ENCODE measurements at regions not wholly inside any gene's neighbourhood (a gene's known extent, or its start where the extent isn't known, plus 50 kb on each side); places are given as distances from the start of the nearest gene placed in this dataset.

DNA sequence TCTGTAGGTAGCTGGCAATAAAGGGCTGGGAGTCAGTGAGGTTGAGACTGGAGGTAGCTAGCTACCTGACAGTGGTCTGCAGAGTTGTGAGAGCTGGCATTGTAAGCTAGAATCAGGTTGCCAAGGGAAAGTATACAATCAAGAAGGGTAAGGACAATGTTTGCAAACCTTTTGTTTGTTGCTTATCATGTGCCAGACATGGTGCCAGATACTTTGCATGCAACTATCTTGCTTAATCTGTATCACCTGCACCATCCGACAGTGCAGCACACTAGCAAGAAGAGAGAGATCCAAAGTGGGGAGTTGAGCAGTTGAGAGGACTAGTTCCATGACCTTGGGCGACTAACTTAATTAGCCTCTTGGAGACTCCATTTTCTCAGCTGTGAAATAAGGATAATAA is 236.4 kb downstream of the PDCD6IP start:
- H3K4me3 ChIP-seq (ENCODE audit: low read depth, poor library complexity, severe bottlenecking): no peak overlapping the region
- intact Hi-C loops (cut with DNase I; ENCODE audit: low total_unique reads): no loop called here
- 89 to 90% methylated on average over 2 of the region's 2 CpGs for WGBS, 2 donors
- DNase-seq (ENCODE audit: low spot score in 2 of 2): no peak
- TF ChIP-seq, protein P1, sequence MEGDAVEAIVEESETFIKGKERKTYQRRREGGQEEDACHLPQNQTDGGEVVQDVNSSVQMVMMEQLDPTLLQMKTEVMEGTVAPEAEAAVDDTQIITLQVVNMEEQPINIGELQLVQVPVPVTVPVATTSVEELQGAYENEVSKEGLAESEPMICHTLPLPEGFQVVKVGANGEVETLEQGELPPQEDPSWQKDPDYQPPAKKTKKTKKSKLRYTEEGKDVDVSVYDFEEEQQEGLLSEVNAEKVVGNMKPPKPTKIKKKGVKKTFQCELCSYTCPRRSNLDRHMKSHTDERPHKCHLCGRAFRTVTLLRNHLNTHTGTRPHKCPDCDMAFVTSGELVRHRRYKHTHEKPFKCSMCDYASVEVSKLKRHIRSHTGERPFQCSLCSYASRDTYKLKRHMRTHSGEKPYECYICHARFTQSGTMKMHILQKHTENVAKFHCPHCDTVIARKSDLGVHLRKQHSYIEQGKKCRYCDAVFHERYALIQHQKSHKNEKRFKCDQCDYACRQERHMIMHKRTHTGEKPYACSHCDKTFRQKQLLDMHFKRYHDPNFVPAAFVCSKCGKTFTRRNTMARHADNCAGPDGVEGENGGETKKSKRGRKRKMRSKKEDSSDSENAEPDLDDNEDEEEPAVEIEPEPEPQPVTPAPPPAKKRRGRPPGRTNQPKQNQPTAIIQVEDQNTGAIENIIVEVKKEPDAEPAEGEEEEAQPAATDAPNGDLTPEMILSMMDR (IDR thresholded peaks at IDR 0.05): no peak
- no peak for TF ChIP-seq POLR2A (IDR thresholded peaks at IDR 0.05)

DNA sequence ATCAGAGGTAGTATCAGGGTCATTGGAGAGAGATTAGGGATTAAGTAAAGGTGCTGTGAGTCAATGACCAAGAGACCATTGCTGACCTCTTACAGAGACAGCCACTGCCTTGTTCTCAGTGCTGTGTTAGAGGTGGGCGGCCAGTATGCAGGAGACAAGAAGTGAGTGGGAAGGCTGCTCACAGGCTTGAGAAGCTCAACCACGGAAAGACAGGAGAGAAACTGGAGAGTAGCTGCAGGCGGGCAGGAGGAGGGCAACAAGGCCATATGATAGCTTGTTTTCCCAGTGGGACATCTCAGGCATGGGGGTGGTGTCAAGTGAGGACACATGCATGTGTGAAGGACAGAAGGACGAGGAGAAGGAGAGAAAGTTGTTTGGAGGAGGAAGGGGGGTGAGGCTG is 237.3 kb downstream of the PDCD6IP start:
- 68 to 76% methylated on average over 4 of the region's 4 CpGs for whole genome bisulfite sequencing, 2 donors
- intact Hi-C loops (cut with DNase I; ENCODE audit: low total_unique reads): no loop called here
- no peak overlapping the region for H3K4me3 ChIP-seq (ENCODE audit: low read depth, poor library complexity, severe bottlenecking)
- TF ChIP-seq, protein P1 (IDR thresholded peaks at IDR 0.05): no peak
- no peak for TF ChIP-seq POLR2A (IDR thresholded peaks at IDR 0.05)
- DNase-seq (ENCODE audit: low spot score in 2 of 2): no peak

DNA sequence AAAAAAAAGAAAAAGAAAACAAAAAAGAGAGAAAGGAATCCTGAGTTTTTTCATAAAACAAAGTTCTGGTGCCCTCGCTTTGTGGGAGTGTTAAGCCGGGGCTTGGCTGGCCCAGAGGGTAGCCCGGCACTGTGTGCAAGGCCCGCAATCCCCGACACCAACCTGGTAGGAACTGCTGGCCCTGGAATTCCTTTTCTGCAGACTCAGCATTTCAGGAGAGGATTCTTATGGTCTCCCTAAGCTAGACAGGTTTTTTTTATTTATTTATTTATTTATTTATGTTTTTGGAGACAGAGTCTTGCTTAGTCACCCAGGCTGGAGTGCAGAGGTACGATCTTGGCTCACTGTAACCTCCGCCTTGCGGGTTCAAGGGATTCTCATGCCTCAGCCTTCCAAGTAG is 238.8 kb downstream of the PDCD6IP start:
- intact Hi-C loops (cut with DNase I; ENCODE audit: low total_unique reads): no loop called here
- WGBS, 2 donors: 85 to 93% methylated on average over 8 of the region's 8 CpGs
- H3K4me3 ChIP-seq (ENCODE audit: low read depth, poor library complexity, severe bottlenecking): no peak overlapping the region
- no peak for TF ChIP-seq POLR2A (IDR thresholded peaks at IDR 0.05)
- TF ChIP-seq, protein P1 (IDR thresholded peaks at IDR 0.05): no peak
- no peak for DNase-seq (ENCODE audit: low spot score in 2 of 2)

DNA sequence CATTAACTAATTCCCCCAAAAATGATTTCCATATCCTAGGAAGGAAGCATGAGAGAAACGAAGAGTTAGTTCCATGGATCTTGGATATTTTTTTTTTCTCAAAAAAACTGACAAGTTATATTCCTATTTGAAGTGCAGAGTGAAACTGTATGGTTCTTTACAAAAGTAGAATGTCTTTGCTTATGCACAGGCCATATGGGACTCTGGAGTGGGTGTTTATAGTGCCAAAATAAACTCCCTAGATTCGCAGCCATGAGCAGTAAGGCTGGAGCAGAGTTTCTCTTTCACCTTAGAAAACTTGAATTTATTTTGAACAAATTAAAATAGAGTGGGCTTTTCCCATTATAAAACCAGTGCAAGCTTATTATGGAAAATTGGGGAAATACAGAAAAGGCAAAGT is 239.7 kb downstream of the PDCD6IP start:
- WGBS, 2 donors: 71 to 75% methylated on average over 2 of the region's 2 CpGs
- H3K4me3 ChIP-seq (ENCODE audit: low read depth, poor library complexity, severe bottlenecking): no peak overlapping the region
- no peak for TF ChIP-seq POLR2A (IDR thresholded peaks at IDR 0.05)
- TF ChIP-seq, protein P1 (IDR thresholded peaks at IDR 0.05): no peak
- intact Hi-C loops (cut with DNase I; ENCODE audit: low total_unique reads): no loop called here
- DNase-seq (ENCODE audit: low spot score in 2 of 2): no peak

DNA sequence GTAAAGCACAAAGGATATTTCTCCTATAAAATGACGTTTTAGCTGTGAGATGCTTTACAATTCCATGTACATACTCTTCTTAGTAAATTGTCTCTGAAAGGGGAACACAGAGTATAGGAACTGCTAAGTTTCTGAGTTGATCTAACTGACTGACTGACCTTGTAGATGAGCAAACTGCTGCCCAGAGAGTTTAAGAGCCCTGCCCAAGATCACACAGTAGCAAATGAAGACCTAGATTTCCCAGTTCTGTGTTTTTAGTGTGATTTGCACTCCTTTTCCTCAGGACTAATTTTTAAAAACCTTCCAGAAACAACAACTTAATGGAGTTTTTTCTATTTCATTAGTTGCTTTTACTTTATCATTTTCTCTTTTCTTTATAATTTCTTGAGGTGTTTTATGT is 247.7 kb downstream of the PDCD6IP start:
- TF ChIP-seq, protein P1 (IDR thresholded peaks at IDR 0.05): no peak
- no peak for TF ChIP-seq POLR2A (IDR thresholded peaks at IDR 0.05)
- DNase-seq (ENCODE audit: low spot score in 2 of 2): no peak
- 64 to 81% methylated on average over 1 of the region's 1 CpG for WGBS, 2 donors
- intact Hi-C loops (cut with DNase I; ENCODE audit: low total_unique reads): no loop called here
- H3K4me3 ChIP-seq (ENCODE audit: low read depth, poor library complexity, severe bottlenecking): no peak overlapping the region

DNA sequence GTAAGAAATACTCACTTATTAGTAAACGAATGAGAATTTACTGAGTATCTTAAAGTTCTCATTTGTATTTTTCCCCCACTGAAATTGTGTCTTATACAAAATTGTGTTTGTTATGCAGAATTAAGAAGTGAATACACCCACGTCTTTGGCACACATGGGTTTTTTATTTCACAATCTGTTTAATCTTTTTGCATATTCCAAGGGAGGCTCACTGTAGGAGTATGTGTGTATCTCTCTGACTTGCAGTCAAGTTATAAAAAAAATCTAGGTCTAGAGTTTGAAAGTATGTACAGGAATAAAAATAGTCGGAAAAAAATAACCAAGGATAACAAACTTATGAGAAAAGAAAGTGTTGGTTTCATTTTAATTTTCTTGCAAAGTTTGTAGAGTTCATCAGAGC is 255.2 kb downstream of the PDCD6IP start:
- no peak overlapping the region for H3K4me3 ChIP-seq (ENCODE audit: low read depth, poor library complexity, severe bottlenecking)
- WGBS, 2 donors: 64 to 69% methylated on average over 3 of the region's 3 CpGs
- no peak for DNase-seq (ENCODE audit: low spot score in 2 of 2)
- TF ChIP-seq, protein P1 (IDR thresholded peaks at IDR 0.05): no peak
- no peak for TF ChIP-seq POLR2A (IDR thresholded peaks at IDR 0.05)
- intact Hi-C loops (cut with DNase I; ENCODE audit: low total_unique reads): no loop called here

All from lower leg skin (tissue), 4 donors.